ENCODE measurements at regions not wholly inside any gene's neighbourhood (a gene's known extent, or its start where the extent isn't known, plus 50 kb on each side); places are given as distances from the start of the nearest gene placed in this dataset.

DNA sequence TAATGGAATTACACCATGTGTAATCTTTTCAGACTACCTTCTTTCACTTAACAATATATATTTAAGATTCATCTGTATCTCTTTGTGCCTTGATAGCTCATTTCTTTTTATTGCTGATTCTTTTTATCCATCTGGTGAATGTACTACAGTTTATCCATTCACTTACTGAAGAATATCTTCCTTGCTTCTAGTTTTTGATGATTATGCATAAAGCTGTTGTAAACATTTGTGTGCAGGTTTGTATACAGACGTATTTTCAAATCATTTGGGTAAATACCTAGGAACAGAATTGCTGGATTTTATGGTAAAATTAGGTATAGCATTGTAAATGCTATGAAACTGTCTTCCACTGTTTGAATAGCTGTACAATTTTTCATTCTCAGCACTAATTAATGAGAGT, 592.6 kb upstream of the HS6ST1 start:
- Mint-ChIP-seq H3K36me3 (no peaks in the 10 kb centered on the region), H3K9me3 (peaks cover 5% of the 10 kb centered on the region), H3K4me3 (no peak overlapping the region), H3K27me3 (no peaks in the 10 kb centered on the region), H3K27ac (no peak overlapping the region), H3K4me1 (no peaks in the 10 kb centered on the region)

DNA sequence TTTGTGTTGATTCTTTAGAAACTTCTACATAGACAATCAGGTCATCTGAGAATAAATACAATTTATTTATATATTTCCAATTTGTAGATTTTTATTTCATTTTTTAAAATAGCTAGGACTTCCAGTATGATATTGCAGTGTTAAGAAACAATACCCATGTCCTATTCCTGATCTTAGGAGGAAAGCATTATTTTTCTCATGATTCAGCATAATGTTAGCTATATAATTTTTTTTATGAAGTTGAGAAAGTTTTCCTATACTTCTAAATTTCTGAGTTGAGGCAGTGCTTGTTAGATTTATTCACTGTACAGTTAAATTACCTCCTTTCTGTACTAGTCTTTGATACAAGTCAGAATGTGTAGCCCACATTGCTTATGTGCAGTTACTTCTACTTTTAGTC, 595.7 kb upstream of the HS6ST1 start:
- Mint-ChIP-seq H3K9me3 (peaks cover 14% of the 10 kb centered on the region), H3K4me1 (no peaks in the 10 kb centered on the region), H3K27me3 (peaks cover 2% of the 10 kb centered on the region), H3K27ac (no peak overlapping the region), H3K36me3 (no peaks in the 10 kb centered on the region), H3K4me3 (no peak overlapping the region)

DNA sequence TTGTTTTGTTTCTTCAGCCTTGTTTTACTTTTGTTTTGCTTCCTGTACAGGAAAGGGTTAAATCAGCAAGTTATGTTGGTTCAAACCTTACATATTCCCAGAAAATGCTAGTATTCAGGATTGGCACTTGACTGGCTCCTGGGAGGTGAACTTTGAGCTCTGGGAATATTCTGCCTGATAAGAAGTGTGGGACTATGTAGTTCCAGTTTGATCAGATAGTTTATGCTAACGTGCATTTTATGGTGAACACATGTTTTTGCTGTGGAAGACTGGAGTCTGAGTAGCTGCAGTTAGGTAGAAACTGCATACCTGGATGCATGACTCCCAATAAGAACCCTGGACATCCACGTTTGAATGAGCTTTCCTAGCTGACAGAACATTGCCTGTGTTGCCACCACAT, 603.1 kb upstream of the HS6ST1 start:
- Mint-ChIP-seq H3K27ac (no peak overlapping the region), H3K4me1 (no peaks in the 10 kb centered on the region), H3K9me3 (peaks cover 17% of the 10 kb centered on the region), H3K4me3 (no peak overlapping the region), H3K27me3 (peaks cover 4% of the 10 kb centered on the region), H3K36me3 (peaks cover 2% of the 10 kb centered on the region)

DNA sequence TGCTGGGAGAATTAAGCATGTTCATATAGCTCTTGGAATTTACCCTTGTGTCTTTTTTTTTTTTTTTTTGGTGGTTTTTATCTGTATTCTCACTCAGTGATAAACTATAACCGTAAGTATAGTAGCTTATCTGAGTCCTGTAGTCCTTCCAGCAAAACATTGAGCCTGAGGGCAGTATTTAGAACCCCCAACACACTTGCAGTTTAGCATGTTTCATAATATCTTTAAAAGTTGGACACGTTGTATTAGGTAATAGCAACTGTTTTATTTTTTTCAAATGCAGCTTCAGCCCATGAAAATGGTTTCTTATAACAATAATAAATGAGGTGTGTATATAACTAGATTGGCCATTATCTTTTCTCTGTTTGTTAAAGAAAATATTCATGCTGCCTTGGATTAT, 603.5 kb upstream of the HS6ST1 start:
- Mint-ChIP-seq H3K4me3 (no peak overlapping the region), H3K27me3 (peaks cover 4% of the 10 kb centered on the region), H3K27ac (no peak overlapping the region), H3K9me3 (peaks cover 17% of the 10 kb centered on the region), H3K36me3 (peaks cover 2% of the 10 kb centered on the region), H3K4me1 (no peaks in the 10 kb centered on the region)

DNA sequence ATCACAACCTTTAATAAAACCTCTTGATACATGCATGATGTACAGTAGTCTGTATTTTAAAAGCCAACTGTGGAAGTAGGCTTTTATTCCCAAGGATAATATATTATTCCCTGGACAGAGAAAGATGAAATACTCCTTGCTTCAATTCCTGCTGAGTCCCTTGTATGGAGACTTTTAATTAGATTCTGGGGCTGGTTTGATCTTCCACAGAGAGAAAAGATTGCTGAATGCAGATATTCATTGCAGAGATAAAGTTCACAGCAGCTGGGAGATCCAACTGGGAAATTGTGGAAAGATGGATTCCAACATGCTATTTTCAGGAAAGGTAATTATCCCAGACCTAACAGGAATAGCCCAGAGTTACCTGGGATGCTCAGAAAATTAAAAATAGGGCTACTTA, 607.0 kb upstream of the HS6ST1 start:
- no peak overlapping the region for H3K27ac Mint-ChIP-seq
- H3K4me1 Mint-ChIP-seq = no peaks in the 10 kb centered on the region
- H3K9me3 Mint-ChIP-seq = peaks cover 14% of the 10 kb centered on the region
- H3K4me3 Mint-ChIP-seq = no peak overlapping the region
- no peaks in the 10 kb centered on the region for H3K36me3 Mint-ChIP-seq
- H3K27me3 Mint-ChIP-seq = no peaks in the 10 kb centered on the region

DNA sequence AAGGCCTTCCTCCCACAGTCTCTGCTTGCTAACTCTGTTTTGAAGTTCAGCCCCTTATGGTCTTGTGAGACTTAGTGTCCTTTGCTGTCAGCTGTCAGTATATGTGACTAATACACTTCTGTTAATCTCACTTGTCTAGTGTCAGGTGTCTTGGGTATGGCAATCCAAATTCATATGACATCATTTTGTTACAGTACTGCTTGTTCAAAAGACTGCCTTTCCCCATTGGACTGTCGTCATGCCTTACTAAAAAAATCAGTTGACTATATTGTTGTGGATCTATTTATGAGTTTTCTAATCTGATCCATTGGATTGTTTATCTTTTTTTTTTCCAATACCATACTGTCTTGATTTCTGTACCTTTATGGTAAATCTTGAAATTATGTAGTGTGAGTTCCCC, 611.4 kb upstream of the HS6ST1 start:
- no peaks in the 10 kb centered on the region for H3K27me3 Mint-ChIP-seq
- no peaks in the 10 kb centered on the region for H3K36me3 Mint-ChIP-seq
- H3K4me1 Mint-ChIP-seq = no peaks in the 10 kb centered on the region
- H3K9me3 Mint-ChIP-seq = peaks cover 8% of the 10 kb centered on the region
- no peak overlapping the region for H3K27ac Mint-ChIP-seq
- H3K4me3 Mint-ChIP-seq = no peak overlapping the region

DNA sequence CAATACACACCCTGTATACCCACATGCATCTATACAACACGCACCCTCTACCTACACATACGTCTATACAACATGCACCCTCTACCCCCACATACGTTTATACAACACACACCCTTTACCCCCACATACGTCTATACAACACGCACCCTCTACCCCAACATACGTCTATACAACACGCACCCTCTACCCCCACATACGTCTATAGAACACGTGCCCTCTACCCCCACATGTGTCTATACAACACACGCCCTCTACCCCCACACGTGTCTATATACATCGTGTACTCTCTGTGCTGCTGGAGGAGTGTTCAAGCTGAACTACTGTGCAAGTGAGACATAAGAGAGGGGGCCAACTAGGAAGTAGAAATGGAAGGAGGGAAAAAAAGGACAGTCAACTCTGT, 621.7 kb upstream of the HS6ST1 start:
- Mint-ChIP-seq H3K36me3 (no peaks in the 10 kb centered on the region), H3K9me3 (no peaks in the 10 kb centered on the region), H3K4me1 (no peaks in the 10 kb centered on the region), H3K27ac (no peak overlapping the region), H3K4me3 (no peak overlapping the region), H3K27me3 (no peaks in the 10 kb centered on the region)

DNA sequence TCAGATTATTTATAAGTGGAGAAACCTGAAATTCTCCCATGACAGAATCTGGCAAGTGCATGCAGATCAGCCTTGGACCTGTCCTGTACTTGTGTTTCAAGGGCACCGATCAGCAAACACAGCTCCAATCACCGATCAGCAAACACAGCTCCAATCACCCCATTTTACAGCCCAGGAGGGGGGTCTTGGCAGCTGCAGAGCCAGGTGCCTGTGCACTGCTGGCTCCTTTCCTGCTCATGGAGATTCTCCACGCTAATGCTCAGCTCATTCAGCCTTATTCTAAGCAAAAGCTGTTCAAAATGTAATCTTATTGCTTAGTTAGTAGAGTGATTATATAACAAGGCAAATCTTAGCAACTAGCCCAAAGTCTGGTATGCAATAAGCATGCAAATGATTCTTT, 623.1 kb upstream of the HS6ST1 start:
- H3K4me1 Mint-ChIP-seq = no peaks in the 10 kb centered on the region
- no peaks in the 10 kb centered on the region for H3K27me3 Mint-ChIP-seq
- H3K27ac Mint-ChIP-seq = no peak overlapping the region
- no peak overlapping the region for H3K4me3 Mint-ChIP-seq
- no peaks in the 10 kb centered on the region for H3K36me3 Mint-ChIP-seq
- H3K9me3 Mint-ChIP-seq = no peaks in the 10 kb centered on the region

DNA sequence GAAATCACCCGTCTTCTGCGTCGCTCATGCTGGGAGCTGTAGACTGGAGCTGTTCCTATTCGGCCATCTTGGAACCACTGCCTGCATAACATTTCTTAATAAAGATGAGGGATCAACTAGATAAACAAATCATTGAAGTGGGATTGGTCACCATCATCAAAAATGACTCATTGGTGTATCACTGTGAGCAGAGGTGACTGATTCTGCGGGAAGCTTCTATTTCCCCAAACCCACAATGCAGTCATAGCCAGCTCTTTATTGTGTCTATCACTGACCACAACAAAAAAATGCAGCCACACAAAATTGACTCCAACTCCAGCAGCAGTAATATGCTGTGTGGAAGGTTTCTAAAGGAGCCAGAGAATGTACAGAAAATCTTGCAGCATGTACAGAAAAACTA, 630.7 kb upstream of the HS6ST1 start:
- H3K27ac Mint-ChIP-seq = no peak overlapping the region
- no peaks in the 10 kb centered on the region for H3K4me1 Mint-ChIP-seq
- H3K4me3 Mint-ChIP-seq = no peak overlapping the region
- H3K36me3 Mint-ChIP-seq = no peaks in the 10 kb centered on the region
- no peaks in the 10 kb centered on the region for H3K27me3 Mint-ChIP-seq
- no peaks in the 10 kb centered on the region for H3K9me3 Mint-ChIP-seq

DNA sequence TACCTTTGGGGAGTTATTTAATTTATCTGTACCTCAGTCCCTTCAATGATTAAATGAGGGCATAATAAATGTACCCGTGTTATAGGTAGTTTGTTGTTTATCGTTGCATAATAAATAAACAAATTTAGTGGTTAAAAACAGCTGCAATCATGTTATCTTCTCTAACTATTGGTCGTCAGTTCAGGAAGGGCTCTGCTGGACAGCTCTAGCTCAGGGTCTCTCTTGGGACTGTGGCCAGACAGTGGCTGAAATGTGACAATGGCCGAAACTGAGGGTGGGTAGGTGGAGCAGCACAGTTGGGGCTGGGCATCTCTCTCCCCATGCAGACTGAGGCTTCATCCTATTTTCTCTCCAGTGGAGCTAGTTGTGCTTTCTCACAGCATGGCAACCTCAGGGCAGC, 632.1 kb upstream of the HS6ST1 start:
- no peak overlapping the region for H3K4me3 Mint-ChIP-seq
- H3K36me3 Mint-ChIP-seq = no peaks in the 10 kb centered on the region
- H3K9me3 Mint-ChIP-seq = no peaks in the 10 kb centered on the region
- no peaks in the 10 kb centered on the region for H3K27me3 Mint-ChIP-seq
- no peaks in the 10 kb centered on the region for H3K4me1 Mint-ChIP-seq
- no peak overlapping the region for H3K27ac Mint-ChIP-seq

DNA sequence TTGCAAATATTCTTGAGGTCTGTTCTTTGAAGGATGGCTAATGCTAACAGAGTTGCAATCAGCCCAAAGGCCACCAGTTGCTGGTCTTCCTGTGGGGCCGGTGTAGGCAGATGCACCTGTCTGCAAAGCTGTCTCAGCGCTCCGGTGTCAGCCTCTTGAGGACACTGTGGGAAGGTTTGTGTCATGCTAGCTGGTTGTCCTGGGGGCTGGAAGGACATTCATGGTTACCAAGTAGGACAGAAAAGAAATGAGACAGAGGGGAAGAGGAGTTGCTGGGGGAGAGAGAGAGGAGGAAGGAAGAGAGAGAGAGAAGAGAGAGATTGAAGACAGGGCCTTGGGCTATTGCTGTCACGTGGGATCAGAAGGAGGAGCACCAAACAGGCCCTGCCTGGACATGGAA, 639.6 kb upstream of the HS6ST1 start:
- no peaks in the 10 kb centered on the region for H3K36me3 Mint-ChIP-seq
- H3K27ac Mint-ChIP-seq = no peak overlapping the region
- no peak overlapping the region for H3K4me3 Mint-ChIP-seq
- H3K27me3 Mint-ChIP-seq = peaks cover 3% of the 10 kb centered on the region
- H3K4me1 Mint-ChIP-seq = no peaks in the 10 kb centered on the region
- peaks cover 9% of the 10 kb centered on the region for H3K9me3 Mint-ChIP-seq

DNA sequence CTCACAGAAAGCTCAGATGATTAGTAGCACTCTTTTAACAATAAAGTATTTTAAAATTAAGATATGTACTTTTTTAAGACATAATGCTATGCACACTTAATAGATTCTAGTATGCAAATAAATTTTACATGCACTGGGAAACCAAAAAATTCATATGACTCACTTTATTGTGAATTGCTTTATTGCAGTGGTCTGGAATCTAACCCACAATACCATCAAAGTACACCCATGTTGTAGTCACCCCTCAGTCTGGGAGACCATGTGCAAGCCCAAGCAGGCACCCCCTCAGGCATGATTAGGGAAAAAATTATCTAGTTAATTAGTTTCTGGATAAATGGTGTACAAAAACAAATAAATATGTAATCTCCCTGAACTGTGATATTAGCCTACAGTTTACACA, 649.0 kb upstream of the HS6ST1 start:
- no peaks in the 10 kb centered on the region for H3K36me3 Mint-ChIP-seq
- no peaks in the 10 kb centered on the region for H3K27me3 Mint-ChIP-seq
- H3K4me3 Mint-ChIP-seq = no peak overlapping the region
- no peaks in the 10 kb centered on the region for H3K9me3 Mint-ChIP-seq
- no peak overlapping the region for H3K27ac Mint-ChIP-seq
- H3K4me1 Mint-ChIP-seq = no peaks in the 10 kb centered on the region

DNA sequence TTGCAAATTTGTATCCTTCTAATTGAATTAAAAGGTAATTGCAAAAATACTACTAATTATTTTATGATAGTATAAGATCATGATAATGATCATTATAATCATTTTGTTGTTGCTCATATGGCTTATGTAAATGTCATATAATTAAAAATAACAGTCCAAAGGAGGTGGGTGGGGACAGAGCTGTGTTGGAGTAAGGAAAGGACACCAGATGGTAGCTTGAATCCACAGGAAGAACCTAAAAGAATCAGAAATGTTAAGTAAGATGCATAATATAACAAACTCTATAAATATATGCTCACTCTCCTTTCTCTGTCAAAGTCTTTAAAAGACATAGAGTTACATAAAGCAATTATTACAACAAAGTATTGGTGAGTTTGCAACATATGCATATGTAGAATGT, 650.7 kb upstream of the HS6ST1 start:
- Mint-ChIP-seq H3K27ac (no peak overlapping the region), H3K4me1 (no peaks in the 10 kb centered on the region), H3K27me3 (no peaks in the 10 kb centered on the region)

DNA sequence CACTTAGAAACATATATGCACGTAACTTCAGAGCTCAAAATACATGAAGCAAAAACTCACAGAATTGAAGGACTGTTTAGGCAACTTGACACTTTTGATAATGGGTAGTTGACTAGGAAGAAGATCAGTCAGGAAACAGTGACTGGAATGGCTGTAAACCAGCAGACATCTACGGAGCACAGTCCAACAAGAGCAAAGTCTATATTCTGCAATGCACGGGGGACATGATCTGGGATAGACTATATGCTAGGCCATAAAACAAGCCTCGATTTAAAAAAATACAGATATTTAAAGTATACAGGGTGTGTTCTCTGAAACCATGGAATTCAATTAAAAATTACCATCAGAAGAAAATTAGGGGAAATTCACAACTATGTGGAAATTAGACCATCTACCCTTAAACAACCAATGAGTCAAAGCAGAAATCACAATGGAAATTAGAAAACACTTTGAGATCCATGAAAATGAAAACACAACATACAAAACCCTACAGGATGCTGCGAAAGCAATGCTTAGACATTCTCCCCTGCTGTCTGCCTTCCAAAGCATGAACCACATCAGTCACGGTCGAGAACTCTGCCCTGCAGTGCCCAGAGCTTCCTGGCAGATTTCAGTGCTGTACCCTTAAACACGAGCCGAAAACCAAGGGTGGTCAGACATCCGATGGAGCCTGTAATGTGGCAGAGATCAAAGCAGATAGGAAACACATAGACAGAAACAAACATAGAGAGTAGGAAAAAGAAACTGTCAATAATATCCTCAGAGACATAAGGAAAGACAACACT, 651.9 kb upstream of the HS6ST1 start:
- no peaks in the 10 kb centered on the region for H3K4me1 Mint-ChIP-seq
- no peak overlapping the region for H3K4me3 Mint-ChIP-seq
- H3K36me3 Mint-ChIP-seq = no peaks in the 10 kb centered on the region
- no peaks in the 10 kb centered on the region for H3K27me3 Mint-ChIP-seq
- no peaks in the 10 kb centered on the region for H3K9me3 Mint-ChIP-seq
- H3K27ac Mint-ChIP-seq = no peak overlapping the region

More for the DNA sequence above, 650.7 kb upstream of the HS6ST1 start:
- Mint-ChIP-seq H3K9me3 (no peaks in the 10 kb centered on the region), H3K36me3 (no peaks in the 10 kb centered on the region), H3K4me3 (no peak overlapping the region)

DNA sequence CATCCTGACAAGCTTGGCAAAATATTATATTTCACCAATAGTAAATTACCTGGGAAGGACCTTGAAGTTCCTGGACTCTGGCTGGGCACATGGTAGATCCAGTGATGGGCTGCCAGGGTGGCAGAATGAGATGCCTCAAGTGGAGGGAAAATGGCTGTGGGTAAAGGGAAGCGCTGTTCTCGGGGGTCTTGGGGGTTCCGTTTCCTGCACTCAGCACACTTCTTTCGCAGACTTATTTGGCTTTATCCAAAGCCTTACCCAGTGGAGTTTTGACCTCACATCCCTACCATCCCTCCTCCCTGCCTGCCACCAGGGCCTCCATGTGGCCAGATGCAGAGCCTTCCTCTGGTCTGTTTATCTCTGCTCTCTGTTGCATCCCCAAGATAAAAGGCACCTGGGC, 654.9 kb upstream of the HS6ST1 start:
- Mint-ChIP-seq H3K9me3 (no peaks in the 10 kb centered on the region), H3K4me1 (no peaks in the 10 kb centered on the region), H3K4me3 (no peak overlapping the region), H3K27ac (no peak overlapping the region), H3K36me3 (no peaks in the 10 kb centered on the region), H3K27me3 (no peaks in the 10 kb centered on the region)

DNA sequence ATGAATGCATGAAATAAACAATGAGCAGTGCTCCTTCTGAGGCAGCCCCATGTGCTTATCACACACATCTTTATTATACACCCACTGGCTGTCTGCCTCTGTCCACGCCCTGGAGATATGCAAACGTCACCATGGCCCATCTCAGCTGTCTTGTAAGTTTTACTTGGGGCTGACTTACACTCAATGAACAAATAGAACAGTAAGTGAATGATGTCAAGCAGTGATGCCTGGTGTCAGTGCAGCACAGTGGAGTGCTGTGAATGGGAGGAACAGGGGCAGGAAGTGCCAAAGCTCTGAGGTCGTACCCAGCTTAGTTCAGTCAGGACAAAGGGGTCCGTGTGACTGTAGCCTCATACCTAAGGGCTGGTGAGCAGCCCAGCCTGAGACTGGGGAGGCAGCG, 659.5 kb upstream of the HS6ST1 start:
- no peaks in the 10 kb centered on the region for H3K36me3 Mint-ChIP-seq
- no peak overlapping the region for H3K4me3 Mint-ChIP-seq
- no peaks in the 10 kb centered on the region for H3K4me1 Mint-ChIP-seq
- H3K27ac Mint-ChIP-seq = no peak overlapping the region
- no peaks in the 10 kb centered on the region for H3K27me3 Mint-ChIP-seq
- H3K9me3 Mint-ChIP-seq = no peaks in the 10 kb centered on the region

DNA sequence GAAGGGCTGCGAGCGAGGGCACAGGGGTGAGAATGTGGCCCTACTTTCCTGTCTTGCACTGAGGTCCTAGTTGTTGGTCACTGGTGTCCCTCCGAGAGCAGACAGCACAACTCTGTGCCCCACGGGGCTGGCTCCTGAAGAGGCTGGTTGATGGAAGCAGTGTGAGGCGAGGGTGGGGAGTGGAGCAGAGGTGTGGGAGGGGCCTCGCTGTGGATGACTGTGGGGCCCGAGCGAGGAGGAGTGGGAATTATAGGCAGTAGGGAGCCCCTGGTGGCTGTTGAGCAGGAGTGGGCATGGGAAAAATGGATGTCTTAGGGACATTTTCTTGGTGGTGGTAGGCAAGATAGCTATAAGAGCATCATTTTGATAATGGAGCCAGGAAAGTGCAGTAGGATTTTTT, 660.5 kb upstream of the HS6ST1 start:
- no peaks in the 10 kb centered on the region for H3K27me3 Mint-ChIP-seq
- H3K4me3 Mint-ChIP-seq = no peak overlapping the region

More for the DNA sequence above, 660.5 kb upstream of the HS6ST1 start:
- no peaks in the 10 kb centered on the region for H3K4me1 Mint-ChIP-seq
- H3K9me3 Mint-ChIP-seq = no peaks in the 10 kb centered on the region
- no peaks in the 10 kb centered on the region for H3K36me3 Mint-ChIP-seq
- no peak overlapping the region for H3K27ac Mint-ChIP-seq

Data from activated naive CD4-positive, alpha-beta T cell treated with anti-CD3 and anti-CD28 coated beads, Interleukin-2, amount 50 U/mL, for 24 hours (primary cell).